ENCODE measurements at regions not wholly inside any gene's neighbourhood (a gene's known extent, or its start where the extent isn't known, plus 50 kb on each side); places are given as distances from the start of the nearest gene placed in this dataset.
"Not testable (repeated sequence)": the region's sequence is repeated elsewhere in the genome, so short reads cannot be mapped to it uniquely, and the experiment has no call there.

GRCh38 chrX:7593370-7593769 lies 249.6 kb upstream of the VCX start:
- TF ChIP-seq POLR2AphosphoS5, TAF1, POLR2A, SPI1 (IDR thresholded peaks at IDR 0.05; ENCODE audit: low read depth, low read length): not testable (repeated sequence)

Measured in GM12891 (cell line).